CD14-positive monocyte (primary cell): ENCODE measurements at regions not wholly inside any gene's neighbourhood (a gene's known extent, or its start where the extent isn't known, plus 50 kb on each side); places are given as distances from the start of the nearest gene placed in this dataset.

Source experiments
- DNase-seq, 3 donors: peaks; one replicate each; pipeline ENCODE4 v3.0.0-alpha.2; 2011 to 2022
- H2AFZ ChIP-seq: 2 replicates; pipeline ENCODE4 v1.6.0; 2012; ENCODE audit warnings: mild to moderate bottlenecking, low read depth, low read length, inconsistent platforms; ENCODE audit not compliant: insufficient read depth, poor library complexity, severe bottlenecking
- H3K27ac ChIP-seq, 2 donors: 1 replicate in 1 of 2; 2 replicates in 1 of 2; pipeline ENCODE4 v1.5.1; 2012 to 2013; ENCODE audit warnings: low read length in 2 of 2, control low read depth in 1 of 2, inconsistent platforms in 1 of 2, low read depth in 1 of 2, mild to moderate bottlenecking in 1 of 2
- H3K27me3 ChIP-seq, 2 donors: one replicate each; pipeline versions ENCODE4 v1.6.0 to v1.6.1; 2011 to 2013; ENCODE audit warnings: low read length in 2 of 2; ENCODE audit not compliant: control insufficient read depth in 2 of 2, insufficient read depth in 2 of 2
- H3K36me3 ChIP-seq, 2 donors: replicated peaks in 1 of 2; 1 replicate in 1 of 2; 2 replicates in 1 of 2; pipeline versions ENCODE4 v1.5.1 to v1.6.1; 2012 to 2013; ENCODE audit warnings: low read length in 2 of 2, control low read depth in 1 of 2, inconsistent platforms in 1 of 2, mild to moderate bottlenecking in 1 of 2; ENCODE audit not compliant: insufficient read depth in 2 of 2, control insufficient read depth in 1 of 2
- H3K4me1 ChIP-seq, 2 donors: 1 replicate in 1 of 2; 2 replicates in 1 of 2; pipeline versions ENCODE4 v1.5.1 to v1.6.1; 2012 to 2013; ENCODE audit warnings: low read length in 2 of 2, control low read depth in 1 of 2, inconsistent platforms in 1 of 2, mild to moderate bottlenecking in 1 of 2, moderate library complexity in 1 of 2; ENCODE audit not compliant: insufficient read depth in 2 of 2, control insufficient read depth in 1 of 2
- H3K4me2 ChIP-seq: replicated peaks from 2 replicates; pipeline ENCODE3; 2012; ENCODE audit warnings: low read length, moderate library complexity, mild to moderate bottlenecking; ENCODE audit not compliant: poor library complexity, severe bottlenecking; ENCODE audit errors: extremely low read depth
- H3K4me3 ChIP-seq, 3 experiments: fragments of 200-600 bp in 1 of 3; sonication (generic) in 1 of 3; replicated peaks in 1 of 3; 1 replicate in 2 of 3; 2 replicates in 1 of 3; pipeline ENCODE4 v1.5.1; 2011 to 2013; ENCODE audit warnings: low read length in 3 of 3, mild to moderate bottlenecking in 3 of 3, control low read depth in 2 of 3, low read depth in 2 of 3, inconsistent platforms in 1 of 3, moderate library complexity in 1 of 3
- H3K79me2 ChIP-seq: 2 replicates; pipeline ENCODE4 v1.6.0; 2012; ENCODE audit warnings: mild to moderate bottlenecking, control low read depth, inconsistent platforms, low read length, moderate library complexity; ENCODE audit not compliant: insufficient read depth
- H3K9ac ChIP-seq: 2 replicates; pipeline ENCODE4 v1.6.0; 2017; ENCODE audit warnings: low read length, mild to moderate bottlenecking; ENCODE audit not compliant: insufficient read depth, poor library complexity, severe bottlenecking
- H3K9me3 ChIP-seq, 2 donors: replicated peaks in 1 of 2; 1 replicate in 1 of 2; 2 replicates in 1 of 2; pipeline versions ENCODE4 v1.5.1 to v1.6.1; 2012 to 2013; ENCODE audit warnings: low read length in 2 of 2, control low read depth in 1 of 2; ENCODE audit not compliant: control insufficient read depth in 1 of 2, insufficient read depth in 1 of 2
- H4K20me1 ChIP-seq: 2 replicates; pipeline ENCODE4 v1.6.0; 2012; ENCODE audit warnings: mild to moderate bottlenecking, low read length, control low read depth, moderate library complexity; ENCODE audit not compliant: insufficient read depth
- H3K27ac Mint-ChIP-seq, 7 donors: one replicate each; pipeline ENCODE4 v1.8.0; 2020; ENCODE audit warnings: mild to moderate bottlenecking in 7 of 7, mixed read lengths in 7 of 7, moderate library complexity in 6 of 7, inconsistent platforms in 2 of 7
- H3K27me3 Mint-ChIP-seq, 3 donors: one replicate each; pipeline ENCODE4 v1.8.0; 2021 to 2022; ENCODE audit warnings: low read depth in 3 of 3, mild to moderate bottlenecking in 3 of 3, mixed read lengths in 3 of 3, moderate library complexity in 3 of 3, inconsistent platforms in 1 of 3
- H3K36me3 Mint-ChIP-seq, 2 donors: one replicate each; pipeline ENCODE4 v1.8.0; 2020; ENCODE audit warnings: mixed read lengths in 2 of 2, inconsistent platforms in 1 of 2, mild to moderate bottlenecking in 1 of 2
- H3K4me1 Mint-ChIP-seq: one replicate; pipeline ENCODE4 v1.8.0; 2020; ENCODE audit warnings: mild to moderate bottlenecking, mixed read lengths
- H3K4me3 Mint-ChIP-seq, 2 donors: one replicate each; pipeline ENCODE4 v1.8.0; 2020; ENCODE audit warnings: mild to moderate bottlenecking in 2 of 2, mixed read lengths in 2 of 2, moderate library complexity in 1 of 2
- H3K9me3 Mint-ChIP-seq, 7 donors: one replicate each; pipeline ENCODE4 v1.8.0; 2020 to 2022; ENCODE audit warnings: mixed read lengths in 7 of 7, mild to moderate bottlenecking in 6 of 7, moderate library complexity in 6 of 7, inconsistent platforms in 2 of 7
- WGBS: methylation state at CpG from one replicate; pipeline ENCODE4 v1.1.5; 2013; ENCODE audit warnings: missing lambda C conversion rate; ENCODE audit not compliant: insufficient coverage; 5-methylcytosine and 5-hydroxymethylcytosine counted together
- intact Hi-C, 2 donors: fragments of 100-400 bp; cut with micrococcal nuclease; formaldehyde crosslinking; loops; one replicate each; pipeline versions ENCODE4 v1.15.0 to v1.15.1; 2023
- TF ChIP-seq, protein P1 (sequence below): fragments of 200-600 bp; IDR thresholded peaks from one replicate; pipeline ENCODE4 v1.8.0; 2022; ENCODE audit warnings: antibody characterized with exemption, mild to moderate bottlenecking

GRCh38 chr7:79540592-79540991 lies 87.1 kb upstream of the MAGI2 start:
- no peaks in the 10 kb centered on the region for H3K36me3 ChIP-seq
- no peak overlapping the region for H3K4me2 ChIP-seq
- H3K4me1 ChIP-seq = no peaks in the 10 kb centered on the region
- H3K27me3 ChIP-seq = no peaks in the 10 kb centered on the region
- H3K9me3 ChIP-seq = no peaks in the 10 kb centered on the region
- no peak overlapping the region for H3K27ac ChIP-seq
- Mint-ChIP-seq H3K4me1 (no peaks in the 10 kb centered on the region), H3K36me3 (no peaks in the 10 kb centered on the region), H3K4me3 (no peak overlapping the region), H3K27me3 (no peaks in the 10 kb centered on the region), H3K27ac (no peak overlapping the region), H3K9me3 (peaks cover 0 to 3% (median 0%) of the 10 kb centered on the region in 7 donors)
- TF ChIP-seq, protein P1, sequence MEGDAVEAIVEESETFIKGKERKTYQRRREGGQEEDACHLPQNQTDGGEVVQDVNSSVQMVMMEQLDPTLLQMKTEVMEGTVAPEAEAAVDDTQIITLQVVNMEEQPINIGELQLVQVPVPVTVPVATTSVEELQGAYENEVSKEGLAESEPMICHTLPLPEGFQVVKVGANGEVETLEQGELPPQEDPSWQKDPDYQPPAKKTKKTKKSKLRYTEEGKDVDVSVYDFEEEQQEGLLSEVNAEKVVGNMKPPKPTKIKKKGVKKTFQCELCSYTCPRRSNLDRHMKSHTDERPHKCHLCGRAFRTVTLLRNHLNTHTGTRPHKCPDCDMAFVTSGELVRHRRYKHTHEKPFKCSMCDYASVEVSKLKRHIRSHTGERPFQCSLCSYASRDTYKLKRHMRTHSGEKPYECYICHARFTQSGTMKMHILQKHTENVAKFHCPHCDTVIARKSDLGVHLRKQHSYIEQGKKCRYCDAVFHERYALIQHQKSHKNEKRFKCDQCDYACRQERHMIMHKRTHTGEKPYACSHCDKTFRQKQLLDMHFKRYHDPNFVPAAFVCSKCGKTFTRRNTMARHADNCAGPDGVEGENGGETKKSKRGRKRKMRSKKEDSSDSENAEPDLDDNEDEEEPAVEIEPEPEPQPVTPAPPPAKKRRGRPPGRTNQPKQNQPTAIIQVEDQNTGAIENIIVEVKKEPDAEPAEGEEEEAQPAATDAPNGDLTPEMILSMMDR = no peak
- H4K20me1 ChIP-seq = no peaks in the 10 kb centered on the region
- no peak for DNase-seq
- no peak overlapping the region for H2AFZ ChIP-seq
- no peaks in the 10 kb centered on the region for H3K79me2 ChIP-seq
- intact Hi-C loops = no loop called here
- H3K4me3 ChIP-seq = no peak overlapping the region
- 67% methylated on average over 1 of the region's 1 CpG for WGBS
- H3K9ac ChIP-seq = no peak overlapping the region

DNA sequence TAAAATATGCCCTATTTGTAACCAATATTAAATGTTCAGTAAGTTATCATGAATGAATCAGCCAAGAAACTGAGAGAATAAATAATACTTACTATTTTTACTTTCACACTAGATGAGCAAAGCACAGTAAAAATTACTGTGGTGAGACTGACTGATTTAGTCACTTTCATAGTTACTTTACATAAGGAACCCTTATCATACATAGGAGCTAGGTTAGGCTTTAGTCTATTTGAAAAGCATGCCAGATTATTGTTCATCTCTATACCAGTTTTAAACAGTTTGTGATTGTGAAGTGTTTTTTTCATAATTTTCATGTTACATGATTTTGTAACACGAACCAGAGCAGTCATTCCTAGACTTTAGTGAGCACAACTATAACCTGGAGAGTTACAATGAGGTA lies 80.7 kb upstream of the MAGI2 start:
- Histone ChIP-seq H3K9ac (no peak overlapping the region), H4K20me1 (no peaks in the 10 kb centered on the region), H3K4me3 (no peak overlapping the region), H3K9me3 (no peaks in the 10 kb centered on the region), H3K27me3 (no peaks in the 10 kb centered on the region), H3K36me3 (no peaks in the 10 kb centered on the region), H2AFZ (no peak overlapping the region), H3K4me2 (no peak overlapping the region), H3K27ac (no peak overlapping the region), H3K4me1 (no peaks in the 10 kb centered on the region), H3K79me2 (no peaks in the 10 kb centered on the region)
- no peak overlapping the region for H3K4me3 Mint-ChIP-seq
- WGBS = no CpG with 5 or more reads among the region's 1 CpG
- no peaks in the 10 kb centered on the region for H3K27me3 Mint-ChIP-seq
- TF ChIP-seq, protein P1 = no peak
- H3K4me1 Mint-ChIP-seq = no peaks in the 10 kb centered on the region
- intact Hi-C loops = no loop called here
- no peak overlapping the region for H3K27ac Mint-ChIP-seq
- no peaks in the 10 kb centered on the region for H3K36me3 Mint-ChIP-seq
- peaks cover 0 to 8% (median 2%) of the 10 kb centered on the region in 7 donors for H3K9me3 Mint-ChIP-seq
- no peak for DNase-seq
